ENCODE measurements at regions not wholly inside any gene's neighbourhood (a gene's known extent, or its start where the extent isn't known, plus 50 kb on each side); places are given as distances from the start of the nearest gene placed in this dataset.

DNA sequence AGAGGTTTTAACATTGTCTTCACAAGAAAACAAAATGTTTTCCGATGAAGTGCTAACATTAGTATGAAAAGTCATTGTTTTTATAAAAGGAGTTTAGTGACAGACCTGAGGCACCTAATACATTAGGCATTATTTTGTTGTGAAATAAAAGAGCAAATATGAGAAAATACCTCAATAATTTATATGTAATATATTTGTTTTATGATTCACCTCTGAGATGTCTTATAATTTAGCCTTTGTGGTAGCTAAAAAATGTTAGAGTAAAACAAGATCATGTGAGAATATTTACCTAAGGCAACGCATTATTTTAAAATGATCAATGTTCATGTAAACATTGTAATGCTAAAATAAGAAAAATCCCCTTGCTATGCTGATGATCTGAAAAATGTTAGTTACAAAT is 100.9 kb upstream of the WDFY3 start:
- no peaks in the 10 kb centered on the region for H3K4me1 ChIP-seq
- H3K4me3 Mint-ChIP-seq (ENCODE audit: unreplicated experiment) = no peak overlapping the region
- intact Hi-C loops (cut with micrococcal nuclease; ENCODE audit: unreplicated experiment) = no loop called here
- no peak overlapping the region for H3K4me3 ChIP-seq (ENCODE audit: low read depth, low read length)
- POLR2A ChIA-PET = no interaction called here
- no peaks in the 10 kb centered on the region for H3K27me3 ChIP-seq (replicated peaks; ENCODE audit: control insufficient read depth, insufficient read depth, low read length)
- BruUV-seq (replicated peaks) = no TSS peak
- no peak overlapping the region for H3K27ac Mint-ChIP-seq (ENCODE audit: unreplicated experiment)
- peaks cover 7% of the 10 kb centered on the region for H3K27me3 Mint-ChIP-seq (ENCODE audit: insufficient read depth, unreplicated experiment)
- H3K9me3 Mint-ChIP-seq (ENCODE audit: unreplicated experiment) = no peaks in the 10 kb centered on the region
- no peaks in the 10 kb centered on the region for H3K4me1 Mint-ChIP-seq (ENCODE audit: low read depth, unreplicated experiment)
- CTCF ChIA-PET = no interaction called here
- no peaks in the 10 kb centered on the region; the same call in 1 of the 2 replicates for H3K9me3 ChIP-seq
- TF ChIP-seq, protein P1, sequence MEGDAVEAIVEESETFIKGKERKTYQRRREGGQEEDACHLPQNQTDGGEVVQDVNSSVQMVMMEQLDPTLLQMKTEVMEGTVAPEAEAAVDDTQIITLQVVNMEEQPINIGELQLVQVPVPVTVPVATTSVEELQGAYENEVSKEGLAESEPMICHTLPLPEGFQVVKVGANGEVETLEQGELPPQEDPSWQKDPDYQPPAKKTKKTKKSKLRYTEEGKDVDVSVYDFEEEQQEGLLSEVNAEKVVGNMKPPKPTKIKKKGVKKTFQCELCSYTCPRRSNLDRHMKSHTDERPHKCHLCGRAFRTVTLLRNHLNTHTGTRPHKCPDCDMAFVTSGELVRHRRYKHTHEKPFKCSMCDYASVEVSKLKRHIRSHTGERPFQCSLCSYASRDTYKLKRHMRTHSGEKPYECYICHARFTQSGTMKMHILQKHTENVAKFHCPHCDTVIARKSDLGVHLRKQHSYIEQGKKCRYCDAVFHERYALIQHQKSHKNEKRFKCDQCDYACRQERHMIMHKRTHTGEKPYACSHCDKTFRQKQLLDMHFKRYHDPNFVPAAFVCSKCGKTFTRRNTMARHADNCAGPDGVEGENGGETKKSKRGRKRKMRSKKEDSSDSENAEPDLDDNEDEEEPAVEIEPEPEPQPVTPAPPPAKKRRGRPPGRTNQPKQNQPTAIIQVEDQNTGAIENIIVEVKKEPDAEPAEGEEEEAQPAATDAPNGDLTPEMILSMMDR (IDR thresholded peaks at IDR 0.05; ENCODE audit: insufficient read depth in 1 of 2, low read depth in 1 of 2, low read length in 1 of 2, severe bottlenecking in 1 of 2, unreplicated experiment in 1 of 2) = no peak
- no peaks in the 10 kb centered on the region for H3K36me3 Mint-ChIP-seq (ENCODE audit: insufficient read depth, unreplicated experiment)
- DNase-seq = no peak
- no peaks in the 10 kb centered on the region for H3K36me3 ChIP-seq (ENCODE audit: control insufficient read depth, insufficient read depth, low read length)

DNA sequence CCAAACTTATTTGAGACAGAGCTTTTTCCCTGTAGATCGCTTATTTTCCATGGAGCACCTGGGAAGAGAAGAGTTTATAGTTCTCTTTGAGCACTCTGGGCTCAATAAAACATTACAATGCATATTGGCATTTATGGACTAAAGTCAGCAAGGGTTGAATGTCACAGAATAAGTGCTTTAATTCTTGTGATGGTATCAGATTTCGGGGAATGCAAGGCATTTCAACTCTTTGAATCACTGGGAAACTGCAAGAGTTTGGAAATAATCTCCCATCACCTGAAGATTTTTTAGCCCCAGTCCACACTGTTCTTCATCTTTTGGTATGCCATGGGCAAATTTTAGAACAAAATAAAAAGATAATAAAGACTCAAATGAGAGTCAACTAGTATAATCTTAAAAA is 111.5 kb upstream of the WDFY3 start:
- H3K4me1 ChIP-seq = no peaks in the 10 kb centered on the region
- H3K36me3 Mint-ChIP-seq (ENCODE audit: insufficient read depth, unreplicated experiment) = no peaks in the 10 kb centered on the region
- no peaks in the 10 kb centered on the region for H3K27me3 Mint-ChIP-seq (ENCODE audit: insufficient read depth, unreplicated experiment)
- ChIA-PET POLR2A (no interaction called here), CTCF (no interaction called here)
- H3K27me3 ChIP-seq (replicated peaks; ENCODE audit: control insufficient read depth, insufficient read depth, low read length) = no peaks in the 10 kb centered on the region
- intact Hi-C loops (cut with micrococcal nuclease; ENCODE audit: unreplicated experiment) = no loop called here
- no peaks in the 10 kb centered on the region for H3K9me3 Mint-ChIP-seq (ENCODE audit: unreplicated experiment)
- no peaks in the 10 kb centered on the region for H3K9me3 ChIP-seq
- BruUV-seq (replicated peaks) = no TSS peak
- H3K27ac Mint-ChIP-seq (ENCODE audit: unreplicated experiment) = no peak overlapping the region
- DNase-seq = no peak
- TF ChIP-seq, protein P1 (IDR thresholded peaks at IDR 0.05; ENCODE audit: insufficient read depth in 1 of 2, low read depth in 1 of 2, low read length in 1 of 2, severe bottlenecking in 1 of 2, unreplicated experiment in 1 of 2) = no peak
- H3K4me3 ChIP-seq (ENCODE audit: low read depth, low read length) = no peak overlapping the region
- H3K4me3 Mint-ChIP-seq (ENCODE audit: unreplicated experiment) = no peak overlapping the region
- H3K36me3 ChIP-seq (ENCODE audit: control insufficient read depth, insufficient read depth, low read length) = no peaks in the 10 kb centered on the region
- no peaks in the 10 kb centered on the region for H3K4me1 Mint-ChIP-seq (ENCODE audit: low read depth, unreplicated experiment)

DNA sequence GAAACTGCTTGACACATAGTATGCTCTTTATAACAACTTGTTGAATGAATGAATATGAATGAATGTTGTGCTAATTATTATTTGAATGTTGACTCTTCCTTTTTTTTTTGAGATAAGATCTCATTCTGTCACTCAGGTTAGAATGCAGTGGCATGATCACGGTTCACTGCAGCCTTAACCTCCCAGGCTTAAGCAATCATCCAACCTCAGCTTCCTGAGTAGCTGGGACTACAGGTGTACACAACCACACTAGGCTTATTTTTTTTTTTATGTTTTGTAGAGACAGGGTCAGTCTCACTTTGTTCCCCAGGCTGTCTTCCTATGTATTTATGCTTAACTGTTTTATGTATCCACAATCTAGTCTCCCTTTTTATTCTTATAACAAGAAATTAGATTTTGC is 114.7 kb upstream of the WDFY3 start:
- H3K27me3 Mint-ChIP-seq (ENCODE audit: insufficient read depth, unreplicated experiment) = no peaks in the 10 kb centered on the region
- no peaks in the 10 kb centered on the region for H3K4me1 ChIP-seq
- H3K27me3 ChIP-seq (replicated peaks; ENCODE audit: control insufficient read depth, insufficient read depth, low read length) = no peaks in the 10 kb centered on the region; the same call in 1 of the 2 replicates
- ChIA-PET CTCF (no interaction called here), POLR2A (no interaction called here)
- TF ChIP-seq, protein P1 (IDR thresholded peaks at IDR 0.05; ENCODE audit: insufficient read depth in 1 of 2, low read depth in 1 of 2, low read length in 1 of 2, severe bottlenecking in 1 of 2, unreplicated experiment in 1 of 2) = no peak
- no peaks in the 10 kb centered on the region for H3K9me3 ChIP-seq
- no peaks in the 10 kb centered on the region for H3K36me3 Mint-ChIP-seq (ENCODE audit: insufficient read depth, unreplicated experiment)
- H3K9me3 Mint-ChIP-seq (ENCODE audit: unreplicated experiment) = no peaks in the 10 kb centered on the region
- no peaks in the 10 kb centered on the region for H3K4me1 Mint-ChIP-seq (ENCODE audit: low read depth, unreplicated experiment)
- no peak overlapping the region for H3K4me3 ChIP-seq (ENCODE audit: low read depth, low read length)
- H3K36me3 ChIP-seq (ENCODE audit: control insufficient read depth, insufficient read depth, low read length) = no peaks in the 10 kb centered on the region
- no peak overlapping the region for H3K27ac Mint-ChIP-seq (ENCODE audit: unreplicated experiment)
- H3K4me3 Mint-ChIP-seq (ENCODE audit: unreplicated experiment) = no peak overlapping the region
- intact Hi-C loops (cut with micrococcal nuclease; ENCODE audit: unreplicated experiment) = loop anchor here (5.0 kb wide), 1 partner anchor 66 kb away; no protein-coding TSS in a partner anchor
- no peak for DNase-seq
- BruUV-seq (replicated peaks) = no TSS peak

Measured in Caco-2 (cell line).